ENCODE measurements at regions not wholly inside any gene's neighbourhood (a gene's known extent, or its start where the extent isn't known, plus 50 kb on each side); places are given as distances from the start of the nearest gene placed in this dataset.

- TF ChIP-seq CTCF (IDR thresholded peaks at IDR 0.05) (no peak), EZH2 (IDR thresholded peaks at IDR 0.05) (no peak), EZH2phosphoT487 (IDR thresholded peaks at IDR 0.05) (no peak)
Measured at GRCh38 chr16:26818393-26818792, 248.3 kb upstream of the C16orf82 start.
